Mammary epithelial cell (primary cell): ENCODE measurements at regions not wholly inside any gene's neighbourhood (a gene's known extent, or its start where the extent isn't known, plus 50 kb on each side); places are given as distances from the start of the nearest gene placed in this dataset.

ENCODE experiments used
- EZH2 ChIP-seq: IDR thresholded peaks from 2 replicates; pipeline ENCODE4 v1.6.1; 2012; ENCODE audit warnings: low read length, inconsistent platforms, borderline replicate concordance
- TF ChIP-seq, protein P1 (sequence below), 2 donors: IDR thresholded peaks in 1 of 2; conservative IDR thresholded peaks in 1 of 2; 2 replicates each; pipeline ENCODE4 v1.5.1; 2011 to 2012; ENCODE audit warnings: inconsistent platforms in 2 of 2, low read length in 2 of 2, mild to moderate bottlenecking in 2 of 2, control low read depth in 1 of 2, low read depth in 1 of 2; ENCODE audit not compliant: insufficient read depth in 1 of 2; ENCODE audit errors: extremely low read depth in 1 of 2

DNA sequence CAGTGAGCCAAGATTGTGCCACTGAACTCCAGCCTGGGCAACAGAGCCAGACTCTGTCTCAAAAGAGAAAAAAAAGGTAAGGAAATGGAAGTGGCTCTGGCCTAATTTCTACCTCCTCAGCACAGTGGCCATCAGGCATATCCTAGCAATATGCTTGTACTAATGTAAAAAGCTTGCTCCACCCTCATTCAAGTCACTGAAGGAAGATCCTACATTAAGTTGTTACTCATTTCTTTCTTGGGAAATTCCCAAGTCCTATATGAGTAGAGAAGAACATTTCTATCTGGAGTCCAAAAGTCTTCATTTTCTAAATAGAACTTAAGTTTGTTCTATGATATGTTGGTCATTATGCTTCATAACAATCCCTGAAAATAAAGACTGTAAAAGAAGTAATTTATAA lies 67.3 kb upstream of the HOXC13 start:
- TF ChIP-seq, protein P1, sequence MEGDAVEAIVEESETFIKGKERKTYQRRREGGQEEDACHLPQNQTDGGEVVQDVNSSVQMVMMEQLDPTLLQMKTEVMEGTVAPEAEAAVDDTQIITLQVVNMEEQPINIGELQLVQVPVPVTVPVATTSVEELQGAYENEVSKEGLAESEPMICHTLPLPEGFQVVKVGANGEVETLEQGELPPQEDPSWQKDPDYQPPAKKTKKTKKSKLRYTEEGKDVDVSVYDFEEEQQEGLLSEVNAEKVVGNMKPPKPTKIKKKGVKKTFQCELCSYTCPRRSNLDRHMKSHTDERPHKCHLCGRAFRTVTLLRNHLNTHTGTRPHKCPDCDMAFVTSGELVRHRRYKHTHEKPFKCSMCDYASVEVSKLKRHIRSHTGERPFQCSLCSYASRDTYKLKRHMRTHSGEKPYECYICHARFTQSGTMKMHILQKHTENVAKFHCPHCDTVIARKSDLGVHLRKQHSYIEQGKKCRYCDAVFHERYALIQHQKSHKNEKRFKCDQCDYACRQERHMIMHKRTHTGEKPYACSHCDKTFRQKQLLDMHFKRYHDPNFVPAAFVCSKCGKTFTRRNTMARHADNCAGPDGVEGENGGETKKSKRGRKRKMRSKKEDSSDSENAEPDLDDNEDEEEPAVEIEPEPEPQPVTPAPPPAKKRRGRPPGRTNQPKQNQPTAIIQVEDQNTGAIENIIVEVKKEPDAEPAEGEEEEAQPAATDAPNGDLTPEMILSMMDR (conservative IDR thresholded peaks at IDR 0.05 in 1 of 2, IDR thresholded peaks at IDR 0.05 in 1 of 2; ENCODE audit: extremely low read depth in 1 of 2, insufficient read depth in 1 of 2, low read depth in 1 of 2, low read length in 2 of 2): no peak
- TF ChIP-seq EZH2: no peak
